ENCODE measurements at regions not wholly inside any gene's neighbourhood (a gene's known extent, or its start where the extent isn't known, plus 50 kb on each side); places are given as distances from the start of the nearest gene placed in this dataset.
A peak's percentile ranks its signal among the peaks of the same experiment; 100 is the strongest.

DNA sequence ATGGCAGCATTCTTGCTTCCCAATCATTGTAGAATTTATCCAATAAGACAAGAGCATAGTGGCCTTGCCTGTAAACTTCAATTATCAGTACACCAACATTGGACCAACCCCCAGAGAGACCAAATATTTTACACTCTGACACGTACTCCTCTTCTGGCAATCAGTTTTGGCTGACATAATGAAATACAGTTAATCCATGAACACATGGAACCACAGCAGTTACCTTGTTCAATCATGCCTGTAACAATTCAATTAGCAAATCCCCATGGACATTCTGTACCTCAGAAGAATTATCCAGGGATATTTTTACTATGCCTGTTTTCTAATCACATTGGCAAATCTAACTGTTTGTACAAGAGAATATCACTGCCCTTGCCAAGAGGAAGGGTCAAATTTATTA is 2162.0 kb downstream of the MRPL39 start:
- Histone ChIP-seq H3K4me1 (no peaks in the 10 kb centered on the region), H3K36me3 (no peaks in the 10 kb centered on the region), H3K27me3 (no peaks in the 10 kb centered on the region), H3K9me3 (no peaks in the 10 kb centered on the region), H3K4me3 (no peak overlapping the region), H3K27ac (no peak overlapping the region)
- DNase-seq (no peak), ATAC-seq (no peak)
- TF ChIP-seq, protein P1, sequence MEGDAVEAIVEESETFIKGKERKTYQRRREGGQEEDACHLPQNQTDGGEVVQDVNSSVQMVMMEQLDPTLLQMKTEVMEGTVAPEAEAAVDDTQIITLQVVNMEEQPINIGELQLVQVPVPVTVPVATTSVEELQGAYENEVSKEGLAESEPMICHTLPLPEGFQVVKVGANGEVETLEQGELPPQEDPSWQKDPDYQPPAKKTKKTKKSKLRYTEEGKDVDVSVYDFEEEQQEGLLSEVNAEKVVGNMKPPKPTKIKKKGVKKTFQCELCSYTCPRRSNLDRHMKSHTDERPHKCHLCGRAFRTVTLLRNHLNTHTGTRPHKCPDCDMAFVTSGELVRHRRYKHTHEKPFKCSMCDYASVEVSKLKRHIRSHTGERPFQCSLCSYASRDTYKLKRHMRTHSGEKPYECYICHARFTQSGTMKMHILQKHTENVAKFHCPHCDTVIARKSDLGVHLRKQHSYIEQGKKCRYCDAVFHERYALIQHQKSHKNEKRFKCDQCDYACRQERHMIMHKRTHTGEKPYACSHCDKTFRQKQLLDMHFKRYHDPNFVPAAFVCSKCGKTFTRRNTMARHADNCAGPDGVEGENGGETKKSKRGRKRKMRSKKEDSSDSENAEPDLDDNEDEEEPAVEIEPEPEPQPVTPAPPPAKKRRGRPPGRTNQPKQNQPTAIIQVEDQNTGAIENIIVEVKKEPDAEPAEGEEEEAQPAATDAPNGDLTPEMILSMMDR (IDR thresholded peaks at IDR 0.05), result no peak
- intact Hi-C loops (cut with DNase I), result no loop called here

DNA sequence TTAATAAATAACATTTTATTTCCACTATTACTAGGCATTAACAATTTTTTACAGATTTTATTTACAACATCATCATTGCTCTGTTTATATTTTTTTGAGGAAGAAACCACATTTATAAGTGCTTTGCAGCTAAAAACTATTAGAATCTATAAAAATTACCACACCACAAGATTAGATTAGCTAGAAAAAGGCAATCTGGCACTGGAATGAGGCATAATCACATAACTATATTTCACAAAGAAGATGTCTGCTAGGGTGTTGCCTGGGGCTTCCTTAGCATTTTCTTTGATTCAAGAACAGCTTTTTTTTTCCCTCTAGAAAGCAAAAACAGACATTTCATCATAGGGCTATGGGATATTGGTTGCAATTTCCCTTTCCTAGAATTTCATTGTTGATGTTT is 2169.2 kb downstream of the MRPL39 start:
- intact Hi-C loops (cut with DNase I), result no loop called here
- Histone ChIP-seq H3K9me3 (no peaks in the 10 kb centered on the region), H3K27ac (no peak overlapping the region), H3K4me3 (no peak overlapping the region), H3K36me3 (no peaks in the 10 kb centered on the region), H3K4me1 (no peaks in the 10 kb centered on the region), H3K27me3 (no peaks in the 10 kb centered on the region)
- TF ChIP-seq, protein P1 (IDR thresholded peaks at IDR 0.05), result no peak
- DNase-seq (no peak), ATAC-seq (no peak)

DNA sequence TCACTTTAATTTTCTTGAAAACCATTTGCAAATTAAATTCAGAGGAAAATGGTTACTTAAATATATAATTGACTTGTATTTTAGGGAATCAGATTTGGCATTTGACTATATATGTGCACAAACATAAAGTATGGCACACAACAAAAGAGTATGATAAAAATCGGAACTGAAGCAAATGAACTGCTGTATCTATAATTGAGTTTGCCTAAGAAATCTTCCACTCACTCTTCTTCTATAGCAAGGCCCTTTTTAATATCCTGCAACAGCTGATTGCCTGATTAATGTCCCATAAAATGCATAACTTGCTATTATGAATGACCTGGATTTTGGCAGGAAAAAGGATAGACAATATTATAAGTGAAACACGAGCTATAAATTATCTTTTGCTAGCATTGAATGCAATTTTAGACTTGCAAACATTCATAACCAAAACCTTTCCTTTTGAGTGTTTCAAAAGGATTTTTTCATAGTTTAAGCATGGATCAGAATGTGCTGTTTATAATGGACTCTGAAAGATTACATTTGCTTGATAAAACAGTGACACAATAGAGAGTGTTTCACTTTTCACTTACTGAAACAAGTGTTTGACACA is 2204.3 kb downstream of the MRPL39 start:
- no peaks in the 10 kb centered on the region for H3K4me1 ChIP-seq
- no peaks in the 10 kb centered on the region for H3K9me3 ChIP-seq
- no peak overlapping the region for H3K4me3 ChIP-seq
- no peak overlapping the region for H3K27ac ChIP-seq
- no peak for ATAC-seq
- no peaks in the 10 kb centered on the region for H3K36me3 ChIP-seq
- intact Hi-C loops (cut with DNase I), result no loop called here
- TF ChIP-seq, protein P1 (IDR thresholded peaks at IDR 0.05), result no peak
- H3K27me3 ChIP-seq, result no peaks in the 10 kb centered on the region
- no peak for DNase-seq

DNA sequence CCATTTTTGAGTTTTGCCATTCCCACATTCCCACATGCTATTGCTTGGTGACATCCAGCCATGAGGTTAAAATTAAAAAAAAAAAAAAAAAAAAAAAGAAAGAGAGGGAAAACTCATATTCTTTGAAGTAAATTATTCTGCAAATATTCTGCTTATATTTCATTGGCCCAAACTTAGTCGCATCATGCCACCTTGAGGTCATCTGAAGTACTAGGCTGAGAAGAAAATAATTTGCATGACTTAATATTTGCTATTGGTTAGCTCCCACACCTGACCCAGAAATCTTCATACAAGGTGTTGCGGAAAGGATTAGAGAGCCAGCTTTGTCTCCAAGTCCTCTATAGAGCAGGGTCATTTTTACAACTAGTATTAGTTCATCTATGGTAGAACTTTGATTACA is 2206.0 kb downstream of the MRPL39 start:
- no peaks in the 10 kb centered on the region for H3K4me1 ChIP-seq
- H3K27me3 ChIP-seq, result no peaks in the 10 kb centered on the region
- no peaks in the 10 kb centered on the region for H3K36me3 ChIP-seq
- H3K4me3 ChIP-seq, result no peak overlapping the region
- DNase-seq, result no peak
- ATAC-seq, result no peak
- no peaks in the 10 kb centered on the region for H3K9me3 ChIP-seq
- intact Hi-C loops (cut with DNase I), result no loop called here
- TF ChIP-seq, protein P1 (IDR thresholded peaks at IDR 0.05), result peak; percentile 5
- no peak overlapping the region for H3K27ac ChIP-seq

DNA sequence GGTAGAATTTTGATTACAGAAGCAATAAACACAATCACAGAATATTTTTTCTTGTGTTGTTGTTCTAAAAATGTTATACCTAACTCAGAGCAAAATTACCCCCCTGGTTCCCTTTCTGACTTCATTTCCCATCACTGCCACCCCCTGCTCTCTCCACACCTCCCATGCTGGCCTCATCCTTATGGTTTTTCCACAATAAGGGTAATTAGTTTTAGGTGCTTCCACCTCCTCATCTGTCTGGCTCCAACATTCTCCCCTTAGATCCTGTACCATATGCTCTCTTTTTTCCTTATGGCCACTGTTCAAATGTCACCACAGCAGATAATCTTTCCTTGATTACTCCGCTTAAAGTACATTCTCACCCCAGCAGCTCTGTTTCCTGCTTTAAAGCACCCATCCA is 2208.6 kb downstream of the MRPL39 start:
- intact Hi-C loops (cut with DNase I), result no loop called here
- H3K27ac ChIP-seq, result no peak overlapping the region
- TF ChIP-seq, protein P1 (IDR thresholded peaks at IDR 0.05), result no peak

DNA sequence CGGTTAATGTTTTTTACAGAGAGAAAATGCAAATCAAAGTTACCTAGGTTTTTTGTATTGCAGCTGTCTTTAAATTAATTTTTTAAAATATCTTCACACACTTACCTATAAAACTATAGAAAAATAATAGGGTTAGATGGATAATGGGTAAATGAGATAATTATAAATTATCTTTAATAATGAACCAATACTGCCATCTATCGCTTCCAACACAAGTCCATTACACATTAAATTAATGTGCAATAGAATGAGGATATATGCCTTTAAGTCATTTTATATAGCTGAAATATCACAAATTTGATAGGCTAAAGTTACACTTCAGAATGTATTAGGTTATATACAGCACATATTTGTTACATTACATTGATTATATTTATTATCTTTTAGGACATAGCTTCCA is 2212.8 kb downstream of the MRPL39 start:
- no peak for ATAC-seq
- Histone ChIP-seq H3K9me3 (no peaks in the 10 kb centered on the region), H3K27ac (no peak overlapping the region), H3K36me3 (no peaks in the 10 kb centered on the region), H3K4me3 (no peak overlapping the region), H3K27me3 (no peaks in the 10 kb centered on the region), H3K4me1 (no peaks in the 10 kb centered on the region)
- TF ChIP-seq, protein P1 (IDR thresholded peaks at IDR 0.05), result no peak
- intact Hi-C loops (cut with DNase I), result no loop called here
- DNase-seq, result no peak

More for the DNA sequence above, 2208.6 kb downstream of the MRPL39 start:
- Histone ChIP-seq H3K27me3 (no peaks in the 10 kb centered on the region), H3K4me1 (no peaks in the 10 kb centered on the region), H3K9me3 (no peaks in the 10 kb centered on the region), H3K4me3 (no peak overlapping the region), H3K36me3 (no peaks in the 10 kb centered on the region)
- no peak for DNase-seq
- ATAC-seq, result no peak
